Ovary (tissue), 3 donors: ENCODE measurements at regions not wholly inside any gene's neighbourhood (a gene's known extent, or its start where the extent isn't known, plus 50 kb on each side); places are given as distances from the start of the nearest gene placed in this dataset.

ENCODE experiments used
- CTCF ChIP-seq, 3 donors: fragments of 450-650 bp in 2 of 3; fragments of 200-600 bp in 1 of 3; IDR thresholded peaks; one replicate each; pipeline versions ENCODE4 v1.5.1 to v1.8.0; 2016 to 2022; ENCODE audit warnings: antibody characterized with exemption in 3 of 3, mild to moderate bottlenecking in 1 of 3
- EP300 ChIP-seq: sonication (generic); formaldehyde crosslinking; IDR thresholded peaks from one replicate; pipeline ENCODE4 v1.6.1; 2017; ENCODE audit warnings: antibody characterized with exemption
- donor health status: DM: no; HTN: no; CAD: no.

GRCh38 chr16:86357303-86357702 lies 153.0 kb upstream of the FOXF1 start:
- no peak for TF ChIP-seq CTCF (IDR thresholded peaks at IDR 0.05)
- TF ChIP-seq EP300: no peak
